ENCODE measurements at regions not wholly inside any gene's neighbourhood (a gene's known extent, or its start where the extent isn't known, plus 50 kb on each side); places are given as distances from the start of the nearest gene placed in this dataset.
"Not testable (repeated sequence)": the region's sequence is repeated elsewhere in the genome, so short reads cannot be mapped to it uniquely, and the experiment has no call there.

DNA sequence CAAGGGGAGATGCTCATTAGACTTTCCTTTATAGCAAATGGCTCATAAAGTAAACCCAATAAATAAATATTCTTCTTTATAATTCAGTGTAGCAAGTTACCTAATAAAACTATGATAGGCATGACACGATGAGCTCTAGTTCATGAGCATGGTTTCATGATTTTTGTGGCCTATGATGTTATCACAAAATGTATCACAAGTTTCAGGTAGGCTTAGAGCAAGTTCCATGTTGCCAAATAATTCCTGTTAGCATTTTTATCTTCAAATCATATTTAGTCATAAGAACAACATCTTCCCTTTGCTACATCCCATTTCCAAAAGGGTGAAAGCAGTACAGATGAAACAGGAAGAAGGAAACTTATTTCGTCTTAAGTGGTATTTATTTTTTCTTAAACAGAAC, 200.2 kb downstream of the ENC1 start:
- Mint-ChIP-seq H3K9me3 (ENCODE audit: unreplicated experiment) (no peaks in the 10 kb centered on the region), H3K4me3 (ENCODE audit: unreplicated experiment) (no peak overlapping the region), H3K36me3 (ENCODE audit: insufficient read depth, unreplicated experiment) (no peaks in the 10 kb centered on the region), H3K27ac (ENCODE audit: unreplicated experiment) (no peak overlapping the region), H3K4me1 (ENCODE audit: low read depth, unreplicated experiment) (peaks cover 7% of the 10 kb centered on the region), H3K27me3 (ENCODE audit: insufficient read depth, unreplicated experiment) (no peaks in the 10 kb centered on the region)
- DNase-seq = no peak
- Histone ChIP-seq H3K27me3 (replicated peaks; ENCODE audit: control insufficient read depth, insufficient read depth, low read length) (no peaks in the 10 kb centered on the region), H3K4me3 (ENCODE audit: low read depth, low read length) (no peak overlapping the region), H3K9me3 (peaks cover 2% of the 10 kb centered on the region; the same call in 1 of the 2 replicates), H3K4me1 (peaks cover 10% of the 10 kb centered on the region), H3K36me3 (ENCODE audit: control insufficient read depth, insufficient read depth, low read length) (no peaks in the 10 kb centered on the region)
- BruUV-seq (replicated peaks) = no TSS peak
- ChIA-PET POLR2A (no interaction called here), CTCF (no interaction called here)
- no peak for TF ChIP-seq CTCF (IDR thresholded peaks at IDR 0.05; ENCODE audit: insufficient read depth in 1 of 2, low read depth in 1 of 2, low read length in 1 of 2, severe bottlenecking in 1 of 2, unreplicated experiment in 1 of 2)
- intact Hi-C loops (cut with micrococcal nuclease; ENCODE audit: unreplicated experiment) = no loop called here

DNA sequence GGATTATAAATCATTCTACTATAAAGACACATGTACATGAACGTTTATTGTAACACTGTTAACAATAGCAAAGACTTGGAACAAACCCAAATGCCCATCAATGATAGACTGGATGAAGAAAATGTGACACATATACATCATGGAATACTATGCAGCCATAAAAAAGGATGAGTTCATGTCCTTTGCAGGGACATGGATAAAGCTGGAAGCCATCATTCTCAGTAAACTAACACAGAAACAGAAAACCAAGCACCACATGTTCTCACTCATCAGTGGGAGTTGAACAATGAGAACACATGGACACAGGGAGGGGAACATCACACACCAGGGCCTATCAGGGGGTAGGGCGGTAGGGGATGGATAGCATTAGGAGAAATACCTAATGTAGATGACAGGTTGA, 202.7 kb downstream of the ENC1 start:
- H3K9me3 ChIP-seq; H3K4me3 Mint-ChIP-seq (ENCODE audit: unreplicated experiment); H3K9me3 Mint-ChIP-seq (ENCODE audit: unreplicated experiment); H3K4me3 ChIP-seq (ENCODE audit: low read depth, low read length); POLR2A ChIA-PET; H3K36me3 ChIP-seq (ENCODE audit: control insufficient read depth, insufficient read depth, low read length); H3K27me3 ChIP-seq (replicated peaks; ENCODE audit: control insufficient read depth, insufficient read depth, low read length); H3K4me1 Mint-ChIP-seq (ENCODE audit: low read depth, unreplicated experiment); H3K27me3 Mint-ChIP-seq (ENCODE audit: insufficient read depth, unreplicated experiment); H3K4me1 ChIP-seq; intact Hi-C loops (cut with micrococcal nuclease; ENCODE audit: unreplicated experiment); H3K36me3 Mint-ChIP-seq (ENCODE audit: insufficient read depth, unreplicated experiment); BruUV-seq (replicated peaks); CTCF ChIA-PET; H3K27ac Mint-ChIP-seq (ENCODE audit: unreplicated experiment); DNase-seq: not testable (repeated sequence)

DNA sequence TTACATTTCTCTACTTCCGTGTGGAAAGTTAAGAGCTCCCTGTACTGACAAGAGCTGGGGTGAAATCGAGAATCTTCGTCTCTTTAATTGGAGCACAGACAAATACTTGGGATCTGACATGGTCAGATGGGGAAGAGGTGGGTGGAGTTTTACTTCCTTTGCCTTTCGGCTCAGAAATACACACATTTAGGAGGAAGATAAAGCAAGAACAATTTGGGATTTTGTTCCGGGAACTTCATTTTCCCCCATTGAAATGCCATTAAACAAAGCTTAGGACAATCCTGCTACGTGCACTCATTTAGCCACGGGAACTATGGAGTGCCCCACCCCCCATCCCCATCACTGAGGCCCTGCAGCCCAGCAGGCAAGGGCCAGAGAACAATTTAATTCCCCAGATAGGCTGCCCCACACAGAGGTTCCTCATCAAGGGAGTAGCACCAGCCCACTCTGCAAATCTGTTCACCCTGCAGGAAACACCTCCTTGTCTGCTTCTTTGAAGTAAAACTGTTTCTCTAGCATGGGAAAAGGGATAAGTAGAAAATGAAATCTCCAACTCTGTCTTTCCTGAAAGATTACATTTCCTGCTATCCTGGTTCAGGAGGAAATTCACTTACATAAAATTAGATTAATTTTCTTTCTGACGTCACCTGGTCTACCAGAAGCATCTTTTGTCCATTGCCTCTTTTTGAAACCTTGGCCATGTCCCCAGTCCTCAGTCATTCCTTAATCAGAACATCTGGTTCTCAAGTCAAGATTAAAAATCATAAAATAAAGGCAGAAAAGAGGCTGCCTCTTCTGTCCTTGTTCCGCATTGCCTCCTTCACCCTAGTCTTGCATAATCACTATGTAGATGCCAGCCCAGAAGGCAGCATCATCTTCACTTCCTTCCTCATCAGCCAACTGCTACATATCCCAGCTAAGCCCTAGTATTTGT, 206.4 kb downstream of the ENC1 start:
- H3K36me3 ChIP-seq (ENCODE audit: control insufficient read depth, insufficient read depth, low read length) = no peaks in the 10 kb centered on the region
- Mint-ChIP-seq H3K36me3 (ENCODE audit: insufficient read depth, unreplicated experiment) (no peaks in the 10 kb centered on the region), H3K4me1 (ENCODE audit: low read depth, unreplicated experiment) (peaks cover 5% of the 10 kb centered on the region), H3K4me3 (ENCODE audit: unreplicated experiment) (no peak overlapping the region), H3K9me3 (ENCODE audit: unreplicated experiment) (peaks cover 12% of the 10 kb centered on the region), H3K27me3 (ENCODE audit: insufficient read depth, unreplicated experiment) (no peaks in the 10 kb centered on the region), H3K27ac (ENCODE audit: unreplicated experiment) (no peak overlapping the region)
- CTCF ChIA-PET = no interaction called here
- no TSS peak for BruUV-seq (replicated peaks)
- H3K27me3 ChIP-seq (replicated peaks; ENCODE audit: control insufficient read depth, insufficient read depth, low read length) = no peaks in the 10 kb centered on the region
- no peak for TF ChIP-seq CTCF (IDR thresholded peaks at IDR 0.05; ENCODE audit: insufficient read depth in 1 of 2, low read depth in 1 of 2, low read length in 1 of 2, severe bottlenecking in 1 of 2, unreplicated experiment in 1 of 2)
- no peak overlapping the region for H3K4me3 ChIP-seq (ENCODE audit: low read depth, low read length)
- DNase-seq = no peak
- H3K4me1 ChIP-seq = no peaks in the 10 kb centered on the region
- peaks cover 8% of the 10 kb centered on the region; the same call in 1 of the 2 replicates for H3K9me3 ChIP-seq
- POLR2A ChIA-PET = no interaction called here
- intact Hi-C loops (cut with micrococcal nuclease; ENCODE audit: unreplicated experiment) = no loop called here
